H1 (cell line): ENCODE measurements at regions not wholly inside any gene's neighbourhood (a gene's known extent, or its start where the extent isn't known, plus 50 kb on each side); places are given as distances from the start of the nearest gene placed in this dataset.

Source experiments
- CTCF ChIA-PET: fragments of 300-600 bp; sonication (Branson Sonifier 250); formaldehyde crosslinking; loops from one replicate; lab custom pipeline; 2021; ENCODE audit not compliant: partially characterized antibody; lab: Charles Lee
- POLR2A ChIA-PET: fragments of 300-600 bp; sonication (Branson Sonifier 250); formaldehyde crosslinking; loops from one replicate; lab custom pipeline; 2021; ENCODE audit warnings: inconsistent platforms; ENCODE audit not compliant: partially characterized antibody; lab: Charles Lee
- DNase-seq, 2 experiments: peaks; one replicate each; pipeline versions ENCODE4 v3.0.0 to v3.0.0-alpha.2; 2010 to 2022; ENCODE audit warnings: low spot score in 2 of 2, low read depth in 1 of 2, mixed read lengths in 1 of 2
- FAIRE-seq: peaks from 2 replicates; lab custom pipeline; 2011; peaks lifted over from hg19 to GRCh38; lab: Jason Lieb, UNC
- H2AFZ ChIP-seq: 2 replicates; pipeline ENCODE4 v1.8.1; 2012; ENCODE audit warnings: low read length, inconsistent platforms
- H2AK5ac ChIP-seq: 2 replicates; pipeline ENCODE4 v1.6.1; 2013; ENCODE audit warnings: low read depth, low read length
- H2BK120ac ChIP-seq: replicated peaks from 2 replicates; pipeline ENCODE3; 2013; ENCODE audit warnings: low read depth, low read length, inconsistent platforms
- H2BK12ac ChIP-seq: 2 replicates; pipeline ENCODE4 v1.6.1; 2013; ENCODE audit warnings: low read depth, low read length
- H2BK15ac ChIP-seq: 2 replicates; pipeline ENCODE4 v1.6.1; 2013; ENCODE audit warnings: low read length
- H2BK20ac ChIP-seq: 2 replicates; pipeline ENCODE4 v1.6.1; 2013; ENCODE audit warnings: low read length
- H2BK5ac ChIP-seq: 2 replicates; pipeline ENCODE4 v1.6.1; 2013; ENCODE audit warnings: low read depth, low read length
- H3K14ac ChIP-seq: 2 replicates; pipeline ENCODE4 v1.6.1; 2013; ENCODE audit warnings: inconsistent platforms; ENCODE audit not compliant: insufficient read length
- H3K18ac ChIP-seq: 2 replicates; pipeline ENCODE4 v1.6.1; 2013; ENCODE audit warnings: low read length; ENCODE audit errors: extremely low read depth
- H3K23ac ChIP-seq: 2 replicates; pipeline ENCODE4 v1.6.1; 2013; ENCODE audit warnings: inconsistent platforms; ENCODE audit not compliant: insufficient read length
- H3K23me2 ChIP-seq: 2 replicates; pipeline ENCODE4 v1.6.1; 2013; ENCODE audit warnings: low read depth, low read length
- H3K27ac ChIP-seq: 2 replicates; pipeline ENCODE4 v1.6.1; 2011; ENCODE audit warnings: low read depth, low read length, inconsistent platforms
- H3K27me3 ChIP-seq, 4 experiments: replicated peaks in 1 of 4; 1 replicate in 1 of 4; 2 replicates in 3 of 4; pipeline versions ENCODE4 v1.6.1 to v1.8.1; 2011 to 2013; ENCODE audit warnings: low read length in 3 of 4, mild to moderate bottlenecking in 3 of 4, inconsistent platforms in 2 of 4, mixed read lengths in 2 of 4, moderate library complexity in 1 of 4; ENCODE audit not compliant: control insufficient read depth in 3 of 4, insufficient read depth in 3 of 4; ENCODE audit errors: extremely low read depth in 1 of 4
- H3K36me3 ChIP-seq, 4 experiments: 2 replicates each; pipeline versions ENCODE4 v1.6.1 to v1.8.1; 2011 to 2013; ENCODE audit warnings: mild to moderate bottlenecking in 4 of 4, low read length in 3 of 4, moderate library complexity in 2 of 4, control low read depth in 1 of 4, inconsistent platforms in 1 of 4; ENCODE audit not compliant: insufficient read depth in 4 of 4, control insufficient read depth in 2 of 4
- H3K4ac ChIP-seq: replicated peaks from 2 replicates; pipeline ENCODE3; 2013; ENCODE audit warnings: low read length, low read depth, mixed read lengths, inconsistent platforms; ENCODE audit not compliant: insufficient read length
- H3K4me1 ChIP-seq, 4 experiments: replicated peaks in 1 of 4; 1 replicate in 1 of 4; 2 replicates in 3 of 4; pipeline versions ENCODE4 v1.6.1 to v1.8.1; 2011 to 2013; ENCODE audit warnings: low read length in 3 of 4, inconsistent platforms in 2 of 4, mixed read lengths in 1 of 4; ENCODE audit not compliant: insufficient read depth in 4 of 4, control insufficient read depth in 3 of 4
- H3K4me2 ChIP-seq, 2 experiments: 2 replicates each; pipeline versions ENCODE4 v1.6.1 to v1.8.1; 2011 to 2013; ENCODE audit warnings: low read depth in 2 of 2, low read length in 2 of 2, control low read depth in 1 of 2, inconsistent platforms in 1 of 2, mild to moderate bottlenecking in 1 of 2; ENCODE audit not compliant: insufficient read depth in 1 of 2
- H3K4me3 ChIP-seq, 4 experiments: fragments of 200-600, 300-600 bp in 1 of 4; sonication (generic), shearing (Covaris generic), sonication (Bioruptor Twin) in 1 of 4; 2 replicates each; pipeline versions ENCODE4 v1.5.1 to v1.8.1; 2011 to 2016; ENCODE audit warnings: low read length in 4 of 4, low read depth in 3 of 4, control low read depth in 2 of 4, inconsistent platforms in 2 of 4, mild to moderate bottlenecking in 2 of 4, mixed read lengths in 1 of 4, moderate library complexity in 1 of 4; ENCODE audit not compliant: insufficient read depth in 2 of 4; ENCODE audit errors: extremely low read depth in 1 of 4
- H3K56ac ChIP-seq: replicated peaks from 2 replicates; pipeline ENCODE3; 2013; ENCODE audit warnings: low read depth, mild to moderate bottlenecking, mixed read lengths, low read length, inconsistent platforms; ENCODE audit not compliant: insufficient read length
- H3K79me1 ChIP-seq: 2 replicates; pipeline ENCODE4 v1.6.1; 2013; ENCODE audit warnings: low read depth, low read length, control low read depth
- H3K79me2 ChIP-seq, 2 experiments: 2 replicates each; pipeline versions ENCODE4 v1.6.1 to v1.8.1; 2012 to 2013; ENCODE audit warnings: low read length in 2 of 2, mild to moderate bottlenecking in 2 of 2, inconsistent platforms in 1 of 2; ENCODE audit not compliant: insufficient read depth in 2 of 2, control insufficient read depth in 1 of 2
- H3K9ac ChIP-seq, 4 experiments: replicated peaks in 1 of 4; 1 replicate in 1 of 4; 2 replicates in 3 of 4; pipeline versions ENCODE4 v1.6.1 to v1.8.1; 2011 to 2013; ENCODE audit warnings: low read depth in 3 of 4, low read length in 3 of 4, control low read depth in 2 of 4, mild to moderate bottlenecking in 2 of 4, moderate library complexity in 2 of 4, inconsistent platforms in 1 of 4; ENCODE audit errors: extremely low read depth in 1 of 4
- H3K9me3 ChIP-seq, 2 experiments: 2 replicates each; pipeline versions ENCODE4 v1.6.1 to v1.8.1; 2012 to 2013; ENCODE audit warnings: mild to moderate bottlenecking in 2 of 2, moderate library complexity in 2 of 2, control low read depth in 1 of 2, inconsistent platforms in 1 of 2, low read depth in 1 of 2, low read length in 1 of 2, mixed read lengths in 1 of 2; ENCODE audit not compliant: insufficient read depth in 2 of 2
- H4K20me1 ChIP-seq, 2 experiments: replicated peaks in 1 of 2; 2 replicates each; pipeline versions ENCODE3 to v1.8.1; 2011 to 2013; ENCODE audit warnings: inconsistent platforms in 2 of 2, low read length in 2 of 2, mild to moderate bottlenecking in 1 of 2; ENCODE audit not compliant: insufficient read depth in 2 of 2, control insufficient read depth in 1 of 2
- H4K5ac ChIP-seq: 2 replicates; pipeline ENCODE4 v1.6.1; 2013; ENCODE audit warnings: low read length, low read depth, mixed read lengths, inconsistent platforms; ENCODE audit not compliant: insufficient read length
- H4K8ac ChIP-seq: 2 replicates; pipeline ENCODE4 v1.8.0; 2013; ENCODE audit warnings: mild to moderate bottlenecking, moderate library complexity, low read length, inconsistent platforms; ENCODE audit not compliant: insufficient read depth; ENCODE audit errors: extremely low read depth
- H4K91ac ChIP-seq: replicated peaks from 2 replicates; pipeline ENCODE3; 2013; ENCODE audit warnings: low read length, mixed read lengths, inconsistent platforms; ENCODE audit not compliant: insufficient read length
- BACH1 ChIP-seq: IDR thresholded peaks from 2 replicates; pipeline ENCODE4 v1.6.1; 2012; ENCODE audit warnings: low read length, improper control_type of control experiment
- CHD1 ChIP-seq: IDR thresholded peaks from 2 replicates; pipeline ENCODE4 v1.6.1; 2012; ENCODE audit warnings: low read depth, low read length, improper control_type of control experiment
- EZH2 ChIP-seq: fragments of 200-600 bp; sonication (generic); IDR thresholded peaks from 2 replicates; pipeline ENCODE4 v1.7.1; 2012; ENCODE audit warnings: low read depth, mild to moderate bottlenecking, moderate library complexity, low read length, inconsistent platforms; ENCODE audit not compliant: severe bottlenecking
- GTF2F1 ChIP-seq: IDR thresholded peaks from 2 replicates; pipeline ENCODE4 v1.6.1; 2012; ENCODE audit warnings: low read depth, low read length, improper control_type of control experiment, borderline replicate concordance
- HDAC2 ChIP-seq, 2 experiments: fragments of 300-600 bp in 1 of 2; sonication (generic) in 1 of 2; IDR thresholded peaks; 2 replicates each; pipeline ENCODE4 v1.6.1; 2011 to 2012; ENCODE audit warnings: low read depth in 2 of 2, low read length in 2 of 2, mild to moderate bottlenecking in 2 of 2, moderate library complexity in 2 of 2, borderline replicate concordance in 1 of 2, inconsistent platforms in 1 of 2
- HDAC6 ChIP-seq: IDR thresholded peaks from one replicate; pipeline ENCODE4 v1.7.1; 2012; ENCODE audit warnings: low read depth, mild to moderate bottlenecking, inconsistent platforms, low read length, moderate library complexity
- MAFK ChIP-seq: IDR thresholded peaks from 2 replicates; pipeline ENCODE4 v1.6.1; 2012; ENCODE audit warnings: low read depth, mild to moderate bottlenecking, improper control_type of control experiment, low read length
- SRF ChIP-seq: IDR thresholded peaks from 2 replicates; pipeline ENCODE4 v1.6.1; 2011; ENCODE audit warnings: mild to moderate bottlenecking, low read depth, low read length, moderate library complexity
- TAF7 ChIP-seq: optimal IDR thresholded peaks from 2 replicates; pipeline ENCODE3; 2011; ENCODE audit warnings: low read depth, mild to moderate bottlenecking, inconsistent platforms, low read length, moderate library complexity, borderline replicate concordance
- TBP ChIP-seq: IDR thresholded peaks from 2 replicates; pipeline ENCODE4 v1.6.1; 2011; ENCODE audit warnings: low read depth, low read length, improper control_type of control experiment
- YY1 ChIP-seq: IDR thresholded peaks from 2 replicates; pipeline ENCODE4 v1.6.1; 2011; ENCODE audit warnings: low read depth, mild to moderate bottlenecking, low read length
- ZNF274 ChIP-seq: IDR thresholded peaks from 2 replicates; pipeline ENCODE4 v1.7.0; 2012; ENCODE audit warnings: low read length, borderline replicate concordance; ENCODE audit errors: extremely low read depth
- WGBS, 2 experiments: shearing (Covaris generic) in 1 of 2; methylation state at CpG; one replicate each; pipeline versions ENCODE4 v1.1.6 to v1.1.7; 2013 to 2015; ENCODE audit warnings: low lambda C conversion rate in 2 of 2, mixed read lengths in 2 of 2, inconsistent platforms in 1 of 2, low coverage in 1 of 2, missing lambda C conversion rate in 1 of 2; ENCODE audit not compliant: insufficient replicate concordance in 2 of 2, insufficient coverage in 1 of 2, insufficient read length in 1 of 2; ENCODE audit errors: extremely low coverage in 1 of 2, missing lambda C conversion rate in 1 of 2; 5-methylcytosine and 5-hydroxymethylcytosine counted together

- CTCF ChIA-PET = interaction anchor here (0.6 kb wide), 1 partner anchor 349 kb away, joined by 4 read pairs; no protein-coding TSS in a partner anchor
- Histone ChIP-seq H3K23me2 (no peaks in the 10 kb centered on the region), H2BK5ac (no peak overlapping the region)
- TF ChIP-seq YY1 (no peak), HDAC6 (no peak), MAFK (no peak), HDAC2 (IDR thresholded peaks at IDR 0.05; ENCODE audit: borderline replicate concordance in 1 of 2, low read depth in 2 of 2, low read length in 2 of 2) (no peak), GTF2F1 (no peak), ZNF274 (no peak), BACH1 (no peak), SRF (no peak), EZH2 (no peak), TAF7 (no peak), TBP (no peak), CHD1 (no peak)
Observed at GRCh38 chr9:24801344-24801743, 255.6 kb upstream of the IZUMO3 start.

More at GRCh38 chr9:24801344-24801743, 255.6 kb upstream of the IZUMO3 start:
- FAIRE-seq (no peak), DNase-seq (no peak)
- H3K79me1 ChIP-seq = no peaks in the 10 kb centered on the region
- 78% methylated on average over 3 of the region's 3 CpGs; no CpG with 5 or more reads in 1 of the 2 experiments for WGBS, 2 experiments
- H4K20me1 ChIP-seq = no peaks in the 10 kb centered on the region
- H3K4ac ChIP-seq = no peak overlapping the region
- H3K9me3 ChIP-seq = no peaks in the 10 kb centered on the region
- no peak overlapping the region for H2BK15ac ChIP-seq
- H3K4me3 ChIP-seq = no peak overlapping the region
- H2BK120ac ChIP-seq = no peak overlapping the region
- H3K14ac ChIP-seq = no peak overlapping the region
- no peaks in the 10 kb centered on the region for H3K4me1 ChIP-seq
- H2AFZ ChIP-seq = no peak overlapping the region
- H3K79me2 ChIP-seq = no peaks in the 10 kb centered on the region
- no peak overlapping the region for H3K9ac ChIP-seq
- H3K4me2 ChIP-seq = no peak overlapping the region
- no peak overlapping the region for H3K23ac ChIP-seq
- H4K8ac ChIP-seq = no peak overlapping the region
- H4K5ac ChIP-seq = no peak overlapping the region
- no peak overlapping the region for H2BK12ac ChIP-seq
- H3K56ac ChIP-seq = no peak overlapping the region
- no peak overlapping the region for H2BK20ac ChIP-seq
- H2AK5ac ChIP-seq = no peak overlapping the region
- H3K18ac ChIP-seq = no peak overlapping the region
- POLR2A ChIA-PET = no interaction called here
- no peaks in the 10 kb centered on the region for H3K36me3 ChIP-seq
- no peak overlapping the region for H3K27ac ChIP-seq
- no peak overlapping the region for H4K91ac ChIP-seq
- H3K27me3 ChIP-seq = no peaks in the 10 kb centered on the region
